Vagina (tissue), 2 donors: ENCODE measurements at regions not wholly inside any gene's neighbourhood (a gene's known extent, or its start where the extent isn't known, plus 50 kb on each side); places are given as distances from the start of the nearest gene placed in this dataset.

Experiments
- DNase-seq, 2 donors: peaks; one replicate each; pipeline ENCODE4 v3.0.0-alpha.2; 2017; ENCODE audit errors: extremely low spot score in 2 of 2
- H3K27ac ChIP-seq: fragments of 200-600 bp; sonication (generic); one replicate; pipeline ENCODE4 v1.5.1; 2019
- H3K27me3 ChIP-seq: fragments of 200-600 bp; sonication (generic); one replicate; pipeline ENCODE4 v1.5.1; 2019
- H3K36me3 ChIP-seq, 2 donors: fragments of 200-600 bp; sonication (generic); one replicate each; pipeline ENCODE4 v1.5.1; 2017 to 2019
- H3K4me1 ChIP-seq: fragments of 200-600 bp; sonication (generic); one replicate; pipeline ENCODE4 v1.5.1; 2019
- H3K4me3 ChIP-seq, 2 donors: fragments of 200-600 bp; sonication (generic); 1 replicate in 1 of 2; 2 replicates in 1 of 2; pipeline ENCODE4 v1.5.1; 2016 to 2019
- H3K9me3 ChIP-seq: fragments of 200-600 bp; sonication (generic); one replicate; pipeline ENCODE4 v1.5.1; 2019
- POLR2A ChIP-seq, 2 donors: fragments of 450-650 bp; IDR thresholded peaks; one replicate each; pipeline ENCODE4 v1.6.1; 2017; ENCODE audit warnings: antibody characterized with exemption in 2 of 2, mild to moderate bottlenecking in 2 of 2, moderate library complexity in 2 of 2
- POLR2AphosphoS5 ChIP-seq, 2 donors: sonication (generic); formaldehyde crosslinking; IDR thresholded peaks; one replicate each; pipeline ENCODE4 v1.9.0; 2017; ENCODE audit warnings: antibody characterized with exemption in 2 of 2, mild to moderate bottlenecking in 2 of 2, low read depth in 1 of 2; ENCODE audit not compliant: insufficient read depth in 1 of 2
- intact Hi-C: fragments of 100-400 bp; cut with DNase I; formaldehyde crosslinking; loops from one replicate; pipeline ENCODE4 v1.15.1; 2023
- TF ChIP-seq, protein P1 (sequence below), 3 experiments: fragments of 450-650 bp in 2 of 3; fragments of 200-600 bp in 1 of 3; sonication (generic) in 1 of 3; IDR thresholded peaks; one replicate each; pipeline ENCODE4 v1.5.1; 2017 to 2019; ENCODE audit warnings: antibody characterized with exemption in 3 of 3, mild to moderate bottlenecking in 2 of 3, moderate library complexity in 2 of 3

DNA sequence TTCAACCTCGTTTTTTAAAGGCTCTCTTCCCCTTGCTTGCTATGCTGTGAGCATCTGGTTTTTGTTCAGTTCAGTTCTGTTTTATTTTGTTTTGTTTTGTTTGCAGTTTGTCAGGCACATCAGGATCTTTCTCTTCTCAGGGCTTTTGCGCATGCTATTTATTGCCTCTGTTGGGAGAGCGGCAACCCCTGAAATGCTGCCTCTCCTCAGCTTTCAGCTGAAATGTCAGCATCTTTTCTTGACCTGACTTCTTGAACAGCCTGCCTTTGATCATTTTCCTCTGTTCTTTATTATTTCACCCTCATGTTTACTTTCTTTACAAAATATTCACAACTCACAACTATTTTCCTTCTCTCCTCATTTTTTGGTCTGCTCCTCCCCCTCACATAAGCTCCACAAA is 50.4 kb upstream of the RC3H1 start:
- no peak overlapping the region for H3K4me3 ChIP-seq
- H3K27me3 ChIP-seq, result no peaks in the 10 kb centered on the region
- H3K9me3 ChIP-seq, result no peaks in the 10 kb centered on the region
- no peaks in the 10 kb centered on the region for H3K36me3 ChIP-seq
- H3K27ac ChIP-seq, result no peak overlapping the region
- intact Hi-C loops, result no loop called here
- no peak for DNase-seq
- TF ChIP-seq, protein P1, sequence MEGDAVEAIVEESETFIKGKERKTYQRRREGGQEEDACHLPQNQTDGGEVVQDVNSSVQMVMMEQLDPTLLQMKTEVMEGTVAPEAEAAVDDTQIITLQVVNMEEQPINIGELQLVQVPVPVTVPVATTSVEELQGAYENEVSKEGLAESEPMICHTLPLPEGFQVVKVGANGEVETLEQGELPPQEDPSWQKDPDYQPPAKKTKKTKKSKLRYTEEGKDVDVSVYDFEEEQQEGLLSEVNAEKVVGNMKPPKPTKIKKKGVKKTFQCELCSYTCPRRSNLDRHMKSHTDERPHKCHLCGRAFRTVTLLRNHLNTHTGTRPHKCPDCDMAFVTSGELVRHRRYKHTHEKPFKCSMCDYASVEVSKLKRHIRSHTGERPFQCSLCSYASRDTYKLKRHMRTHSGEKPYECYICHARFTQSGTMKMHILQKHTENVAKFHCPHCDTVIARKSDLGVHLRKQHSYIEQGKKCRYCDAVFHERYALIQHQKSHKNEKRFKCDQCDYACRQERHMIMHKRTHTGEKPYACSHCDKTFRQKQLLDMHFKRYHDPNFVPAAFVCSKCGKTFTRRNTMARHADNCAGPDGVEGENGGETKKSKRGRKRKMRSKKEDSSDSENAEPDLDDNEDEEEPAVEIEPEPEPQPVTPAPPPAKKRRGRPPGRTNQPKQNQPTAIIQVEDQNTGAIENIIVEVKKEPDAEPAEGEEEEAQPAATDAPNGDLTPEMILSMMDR (IDR thresholded peaks at IDR 0.05), result no peak
- TF ChIP-seq POLR2AphosphoS5 (IDR thresholded peaks at IDR 0.05; ENCODE audit: insufficient read depth in 1 of 2, low read depth in 1 of 2), result no peak
- TF ChIP-seq POLR2A (IDR thresholded peaks at IDR 0.05), result no peak
- H3K4me1 ChIP-seq, result no peaks in the 10 kb centered on the region
